HepG2 (cell line): ENCODE measurements at regions not wholly inside any gene's neighbourhood (a gene's known extent, or its start where the extent isn't known, plus 50 kb on each side); places are given as distances from the start of the nearest gene placed in this dataset.

Source experiments
- ATF4 ChIP-seq, 2 experiments: fragments of 450-650 bp in 1 of 2; sonication (generic) in 1 of 2; formaldehyde crosslinking; IDR thresholded peaks; 2 replicates each; pipeline versions ENCODE4 v1.5.0 to v1.8.0; 2020 to 2022; ENCODE audit warnings: mild to moderate bottlenecking in 1 of 2, missing genetic modification reagents in 1 of 2
- BHLHE40 ChIP-seq: IDR thresholded peaks from 2 replicates; pipeline ENCODE4 v1.6.1; 2011; ENCODE audit warnings: low read length, improper control_type of control experiment
- BRD4 ChIP-seq: sonication (generic); formaldehyde crosslinking; IDR thresholded peaks from 2 replicates; pipeline ENCODE4 v1.4.0; 2020; ENCODE audit warnings: missing genetic modification reagents
- E2F1 ChIP-seq: sonication (generic); formaldehyde crosslinking; IDR thresholded peaks from 2 replicates; pipeline ENCODE4 v1.5.0; 2020; ENCODE audit warnings: missing genetic modification reagents
- IKZF1 ChIP-seq: fragments of 450-650 bp; IDR thresholded peaks from 2 replicates; pipeline ENCODE4 v1.7.1; 2016
- MAX ChIP-seq: IDR thresholded peaks from 2 replicates; pipeline ENCODE4 v1.6.1; 2012; ENCODE audit warnings: inconsistent platforms
- NR2F2 ChIP-seq: IDR thresholded peaks from 2 replicates; pipeline ENCODE4 v1.6.1; 2012; ENCODE audit warnings: low read depth, inconsistent platforms, borderline replicate concordance
- POLR2A ChIP-seq, 2 experiments: IDR thresholded peaks; 2 replicates each; pipeline ENCODE4 v1.6.1; 2011; ENCODE audit warnings: low read depth in 2 of 2, low read length in 2 of 2, mild to moderate bottlenecking in 1 of 2, moderate library complexity in 1 of 2; ENCODE audit not compliant: insufficient read depth in 1 of 2
- SP5 ChIP-seq: IDR thresholded peaks from 2 replicates; pipeline ENCODE4 v1.6.1; 2016; ENCODE audit warnings: low read depth, borderline replicate concordance
- ZNF326 ChIP-seq: sonication (generic); formaldehyde crosslinking; IDR thresholded peaks from 2 replicates; pipeline ENCODE4 v1.4.0; 2020; ENCODE audit warnings: missing genetic modification reagents, borderline replicate concordance
- ZNF33A ChIP-seq: sonication (generic); formaldehyde crosslinking; IDR thresholded peaks from 2 replicates; pipeline ENCODE4 v1.5.1; 2020; ENCODE audit warnings: missing genetic modification reagents, mild to moderate bottlenecking, moderate library complexity, borderline replicate concordance
- TF ChIP-seq, protein P1 (sequence below): sonication (generic); formaldehyde crosslinking; IDR thresholded peaks from 2 replicates; pipeline ENCODE4 v1.5.0; 2020; ENCODE audit warnings: mild to moderate bottlenecking, missing genetic modification reagents, moderate library complexity
- TF ChIP-seq, protein P2 (sequence below): sonication (generic); formaldehyde crosslinking; IDR thresholded peaks from 2 replicates; pipeline ENCODE4 v1.4.0; 2020; ENCODE audit warnings: missing genetic modification reagents, mild to moderate bottlenecking, borderline replicate concordance

- TF ChIP-seq, protein P1, sequence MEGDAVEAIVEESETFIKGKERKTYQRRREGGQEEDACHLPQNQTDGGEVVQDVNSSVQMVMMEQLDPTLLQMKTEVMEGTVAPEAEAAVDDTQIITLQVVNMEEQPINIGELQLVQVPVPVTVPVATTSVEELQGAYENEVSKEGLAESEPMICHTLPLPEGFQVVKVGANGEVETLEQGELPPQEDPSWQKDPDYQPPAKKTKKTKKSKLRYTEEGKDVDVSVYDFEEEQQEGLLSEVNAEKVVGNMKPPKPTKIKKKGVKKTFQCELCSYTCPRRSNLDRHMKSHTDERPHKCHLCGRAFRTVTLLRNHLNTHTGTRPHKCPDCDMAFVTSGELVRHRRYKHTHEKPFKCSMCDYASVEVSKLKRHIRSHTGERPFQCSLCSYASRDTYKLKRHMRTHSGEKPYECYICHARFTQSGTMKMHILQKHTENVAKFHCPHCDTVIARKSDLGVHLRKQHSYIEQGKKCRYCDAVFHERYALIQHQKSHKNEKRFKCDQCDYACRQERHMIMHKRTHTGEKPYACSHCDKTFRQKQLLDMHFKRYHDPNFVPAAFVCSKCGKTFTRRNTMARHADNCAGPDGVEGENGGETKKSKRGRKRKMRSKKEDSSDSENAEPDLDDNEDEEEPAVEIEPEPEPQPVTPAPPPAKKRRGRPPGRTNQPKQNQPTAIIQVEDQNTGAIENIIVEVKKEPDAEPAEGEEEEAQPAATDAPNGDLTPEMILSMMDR, result no peak
- TF ChIP-seq, protein P2, sequence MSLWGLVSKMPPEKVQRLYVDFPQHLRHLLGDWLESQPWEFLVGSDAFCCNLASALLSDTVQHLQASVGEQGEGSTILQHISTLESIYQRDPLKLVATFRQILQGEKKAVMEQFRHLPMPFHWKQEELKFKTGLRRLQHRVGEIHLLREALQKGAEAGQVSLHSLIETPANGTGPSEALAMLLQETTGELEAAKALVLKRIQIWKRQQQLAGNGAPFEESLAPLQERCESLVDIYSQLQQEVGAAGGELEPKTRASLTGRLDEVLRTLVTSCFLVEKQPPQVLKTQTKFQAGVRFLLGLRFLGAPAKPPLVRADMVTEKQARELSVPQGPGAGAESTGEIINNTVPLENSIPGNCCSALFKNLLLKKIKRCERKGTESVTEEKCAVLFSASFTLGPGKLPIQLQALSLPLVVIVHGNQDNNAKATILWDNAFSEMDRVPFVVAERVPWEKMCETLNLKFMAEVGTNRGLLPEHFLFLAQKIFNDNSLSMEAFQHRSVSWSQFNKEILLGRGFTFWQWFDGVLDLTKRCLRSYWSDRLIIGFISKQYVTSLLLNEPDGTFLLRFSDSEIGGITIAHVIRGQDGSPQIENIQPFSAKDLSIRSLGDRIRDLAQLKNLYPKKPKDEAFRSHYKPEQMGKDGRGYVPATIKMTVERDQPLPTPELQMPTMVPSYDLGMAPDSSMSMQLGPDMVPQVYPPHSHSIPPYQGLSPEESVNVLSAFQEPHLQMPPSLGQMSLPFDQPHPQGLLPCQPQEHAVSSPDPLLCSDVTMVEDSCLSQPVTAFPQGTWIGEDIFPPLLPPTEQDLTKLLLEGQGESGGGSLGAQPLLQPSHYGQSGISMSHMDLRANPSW, result no peak
- TF ChIP-seq SP5 (CRISPR knock-in tag) (no peak), BRD4 (CRISPR knock-in tag) (no peak), E2F1 (CRISPR knock-in tag) (no peak), POLR2A (IDR thresholded peaks at IDR 0.05; ENCODE audit: insufficient read depth in 1 of 2, low read depth in 2 of 2, low read length in 2 of 2) (no peak), BHLHE40 (no peak), MAX (no peak), ZNF326 (CRISPR knock-in tag) (no peak), IKZF1 (no peak), NR2F2 (no peak), ATF4 (CRISPR knock-in tag; IDR thresholded peaks at IDR 0.05) (no peak), ZNF33A (no peak)
Measured at GRCh38 chr4:26093551-26093950, 179.5 kb downstream of the SMIM20 start.
